Upper lobe of left lung (tissue), 4 donors: ENCODE measurements at regions not wholly inside any gene's neighbourhood (a gene's known extent, or its start where the extent isn't known, plus 50 kb on each side); places are given as distances from the start of the nearest gene placed in this dataset.

Experiments
- CTCF ChIP-seq, 6 experiments: fragments of 450-650 bp in 4 of 6; fragments of 200-600 bp in 2 of 6; sonication (generic) in 2 of 6; IDR thresholded peaks; one replicate each; pipeline ENCODE4 v1.5.1; 2016 to 2019; ENCODE audit warnings: antibody characterized with exemption in 6 of 6
- POLR2A ChIP-seq, 4 donors: fragments of 450-650 bp; IDR thresholded peaks; one replicate each; pipeline ENCODE4 v1.5.1; 2016 to 2017; ENCODE audit warnings: antibody characterized with exemption in 4 of 4, mild to moderate bottlenecking in 2 of 4

GRCh38 chr2:4029081-4029480 is 325.7 kb downstream of the DCDC2C start:
- TF ChIP-seq CTCF (IDR thresholded peaks at IDR 0.05) = no peak
- no peak for TF ChIP-seq POLR2A (IDR thresholded peaks at IDR 0.05)
